HG03460 (cell line): ENCODE measurements at regions not wholly inside any gene's neighbourhood (a gene's known extent, or its start where the extent isn't known, plus 50 kb on each side); places are given as distances from the start of the nearest gene placed in this dataset.
"Not testable (repeated sequence)": the region's sequence is repeated elsewhere in the genome, so short reads cannot be mapped to it uniquely, and the experiment has no call there.

Source experiments
- ATAC-seq: cut with Tn5 transposase; IDR thresholded peaks from one replicate; pipeline ENCODE4 v1.9.1; 2021; ENCODE audit not compliant: unreplicated experiment

GRCh38 chr13:71382285-71382684, 484.7 kb downstream of the DACH1 start:
- ATAC-seq = no peak

- no peak for ATAC-seq
Observed at GRCh38 chr13:71380191-71380590, 486.8 kb downstream of the DACH1 start.

DNA sequence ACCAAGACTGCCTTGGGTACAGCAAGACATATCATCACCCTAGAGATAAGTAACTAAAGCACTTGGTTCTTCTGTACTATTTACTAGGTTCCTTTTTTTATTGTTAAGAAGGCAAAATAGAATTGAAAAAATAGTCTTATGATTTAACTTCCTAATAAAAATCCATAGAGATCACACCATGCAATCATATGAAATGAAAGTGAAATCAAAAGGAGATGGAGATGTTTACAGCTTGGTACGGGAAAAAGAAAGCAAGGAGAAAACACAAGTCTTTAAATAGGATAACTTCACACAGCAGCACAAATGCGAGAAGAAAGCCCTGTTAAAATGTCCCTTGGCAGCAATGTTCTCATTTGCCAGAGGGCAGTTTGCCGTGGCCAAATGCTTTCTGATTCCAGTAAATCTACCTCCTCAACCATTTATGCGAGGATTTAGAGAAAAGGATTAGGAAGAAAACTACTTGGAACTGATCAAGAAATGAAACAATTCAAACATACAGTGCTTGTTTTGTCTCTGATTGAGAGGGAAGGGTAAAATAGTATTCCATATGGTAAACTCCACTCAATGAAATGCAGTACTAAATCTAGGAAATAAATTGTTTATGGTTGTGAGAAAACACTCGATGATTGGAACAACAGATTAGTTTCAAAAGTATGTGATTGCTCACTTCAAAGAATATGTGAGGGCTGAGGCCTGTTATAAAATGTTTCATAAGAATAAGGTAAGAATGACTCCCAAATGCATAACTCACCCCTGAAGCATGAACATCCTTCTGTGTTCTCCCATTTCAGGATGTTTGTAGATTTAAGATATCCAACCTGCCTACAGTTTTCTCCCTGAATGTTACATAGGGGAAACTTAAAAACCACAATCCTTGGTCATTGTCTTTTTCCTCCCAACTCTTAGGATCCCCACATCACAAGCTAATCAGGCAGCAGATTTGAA, 487.8 kb downstream of the DACH1 start:
- ATAC-seq = no peak

DNA sequence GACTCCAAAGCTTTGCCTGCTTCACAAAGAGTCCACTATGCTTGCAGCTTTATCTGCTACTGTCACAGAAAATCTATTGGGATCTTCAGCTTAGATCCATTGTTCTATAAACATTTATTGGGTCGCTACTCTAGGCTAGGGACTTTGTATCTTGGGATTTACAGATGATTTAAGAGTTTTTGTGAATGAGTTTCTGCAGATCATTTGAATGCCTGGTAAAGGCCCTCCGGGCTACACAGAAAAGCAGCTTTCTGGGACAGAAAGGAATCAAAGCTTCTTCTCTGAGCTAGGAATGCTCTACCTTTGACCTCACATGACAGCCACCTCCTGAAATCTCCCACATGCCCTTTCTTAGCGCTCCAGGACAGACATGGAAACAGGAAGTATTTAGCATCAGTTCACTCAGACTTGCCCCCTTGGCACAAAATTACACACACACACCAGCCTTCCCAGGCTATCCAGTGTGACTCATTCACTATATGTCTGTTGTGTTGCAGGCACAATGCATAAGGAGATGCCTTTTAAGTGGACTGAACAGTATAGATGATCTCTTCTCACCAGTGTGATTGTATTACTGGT, 492.4 kb downstream of the DACH1 start:
- no peak for ATAC-seq

DNA sequence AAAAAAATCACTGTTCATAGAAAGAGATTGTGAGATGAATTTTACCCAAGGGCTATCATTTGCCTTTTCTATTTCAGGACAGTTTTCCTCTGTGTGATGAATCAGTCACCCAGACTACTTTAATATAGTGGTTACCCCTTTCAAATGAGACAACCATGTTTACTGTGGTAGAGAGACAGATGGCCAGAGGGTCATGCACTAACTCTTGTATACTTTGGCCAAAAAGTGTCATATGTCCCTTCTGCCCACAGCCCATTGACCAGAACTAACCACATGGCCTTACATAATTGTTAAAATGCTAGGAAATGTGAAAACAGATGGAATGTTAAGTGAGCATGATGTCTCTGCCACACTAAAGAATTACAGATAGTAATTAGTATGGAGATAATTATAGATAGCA, 498.7 kb downstream of the DACH1 start:
- no peak for ATAC-seq

GRCh38 chr13:71360041-71360440, 507.0 kb downstream of the DACH1 start:
- no peak for ATAC-seq

DNA sequence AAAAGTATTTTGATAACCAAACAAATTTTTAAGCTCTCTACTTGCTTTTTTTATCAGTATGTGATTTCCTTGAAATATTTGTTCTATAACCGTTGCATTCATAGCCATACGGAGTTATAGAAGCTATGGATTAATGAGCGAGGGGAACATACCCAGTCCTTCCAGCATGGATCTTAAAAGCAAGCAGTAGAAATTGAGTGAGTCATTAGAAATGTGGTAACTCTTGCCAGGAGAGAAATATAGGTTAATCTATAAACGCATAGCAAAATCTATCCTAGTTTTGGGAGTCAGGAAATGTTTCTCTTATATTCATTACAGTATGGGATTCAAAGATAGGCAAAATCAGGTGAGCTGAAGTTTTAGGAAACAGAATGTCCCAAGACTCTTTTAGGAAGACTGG, 507.4 kb downstream of the DACH1 start:
- ATAC-seq = no peak

DNA sequence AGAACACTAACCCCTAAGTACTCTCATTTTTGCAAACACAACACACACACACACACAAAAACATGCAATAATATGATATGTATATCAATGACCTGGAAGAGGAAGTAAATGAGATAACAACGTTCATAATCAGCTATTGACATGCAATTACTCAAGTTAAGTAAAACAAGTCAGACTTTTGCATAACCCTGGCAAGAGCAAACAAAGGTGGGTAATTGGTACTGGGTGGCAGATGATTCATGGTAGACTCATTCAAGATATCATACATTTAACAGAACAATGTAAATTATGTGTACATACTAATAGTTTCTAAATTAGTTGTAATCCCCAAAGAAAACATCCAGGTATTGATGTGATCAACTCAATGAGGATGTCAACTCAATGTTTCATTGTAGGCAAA, 508.8 kb downstream of the DACH1 start:
- ATAC-seq = no peak

- no peak for ATAC-seq
Observed at GRCh38 chr13:71355010-71355409, 512.0 kb downstream of the DACH1 start.

DNA sequence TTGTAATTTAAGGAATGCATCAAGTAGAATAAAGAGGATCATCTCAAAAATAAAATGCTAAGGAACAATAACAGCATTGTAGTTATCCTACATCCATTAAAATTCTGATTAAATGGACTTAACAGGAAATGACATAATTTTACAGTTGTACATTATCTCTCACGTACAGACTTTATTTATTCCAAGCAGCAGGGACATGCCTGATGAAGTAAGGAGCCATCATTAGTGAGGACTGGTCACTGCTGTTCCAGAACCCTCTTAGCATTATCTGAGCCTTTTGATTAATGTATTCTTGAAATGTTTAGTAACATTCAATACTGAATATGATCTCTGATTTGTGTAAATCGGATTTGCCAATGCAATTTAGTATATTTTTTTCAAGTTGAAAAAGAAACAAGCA, 516.1 kb downstream of the DACH1 start:
- ATAC-seq = no peak

DNA sequence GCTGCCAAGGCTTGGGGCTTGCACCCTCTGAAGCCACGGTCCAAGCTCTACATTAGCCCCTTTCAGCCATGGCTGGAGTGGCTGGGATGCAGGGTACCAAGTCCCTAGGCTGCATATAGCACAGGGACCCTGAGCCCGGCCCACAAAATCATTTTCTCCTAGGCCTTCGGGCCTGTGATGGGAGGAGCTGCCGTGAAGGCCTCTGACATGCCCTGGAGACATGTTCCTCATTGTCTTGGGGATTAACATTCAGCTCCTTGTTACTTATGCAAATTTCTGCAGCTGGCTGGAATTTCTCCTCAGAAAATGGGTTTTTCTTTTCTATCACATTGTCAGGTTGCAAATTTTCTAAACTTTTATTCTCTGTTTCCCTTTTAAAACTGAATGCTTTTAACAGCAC, 521.1 kb downstream of the DACH1 start:
- ATAC-seq = not testable (repeated sequence)

DNA sequence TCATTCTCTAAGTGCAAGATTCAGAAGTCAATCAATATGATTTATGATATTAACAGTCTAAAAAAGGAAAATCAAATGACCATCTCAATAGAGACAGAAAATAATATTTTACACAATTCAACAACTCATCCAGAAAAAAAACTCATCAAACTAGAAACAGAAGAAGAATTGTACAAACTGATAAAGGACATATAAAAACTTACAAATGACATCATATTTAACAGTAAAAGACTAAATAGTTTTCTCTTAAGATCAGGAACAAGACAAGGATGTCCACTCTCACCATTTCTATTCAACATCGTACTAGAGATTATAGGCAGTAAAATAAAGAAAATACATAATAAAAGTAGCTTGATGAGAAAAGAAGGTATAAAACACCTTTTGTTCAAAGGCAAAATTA, 527.3 kb downstream of the DACH1 start:
- no peak for ATAC-seq

DNA sequence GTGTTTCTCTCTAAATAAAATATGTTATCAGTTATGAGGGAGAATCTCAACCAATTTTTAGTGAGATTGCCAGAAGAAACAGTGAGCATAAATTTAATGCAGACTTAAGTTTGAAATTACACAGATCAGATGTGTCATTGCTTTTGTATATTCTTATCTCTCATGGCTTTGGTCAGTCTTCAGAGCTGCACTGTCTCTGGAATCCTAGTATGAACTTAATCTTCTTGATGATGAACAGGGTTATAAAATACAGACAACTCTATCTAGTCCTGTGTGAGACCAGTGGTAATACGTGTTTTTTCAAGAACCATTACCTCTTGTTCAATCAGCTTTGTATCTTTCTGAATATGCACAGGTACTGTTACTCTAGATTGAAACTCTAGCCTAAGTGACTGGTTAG, 528.0 kb downstream of the DACH1 start:
- no peak for ATAC-seq

DNA sequence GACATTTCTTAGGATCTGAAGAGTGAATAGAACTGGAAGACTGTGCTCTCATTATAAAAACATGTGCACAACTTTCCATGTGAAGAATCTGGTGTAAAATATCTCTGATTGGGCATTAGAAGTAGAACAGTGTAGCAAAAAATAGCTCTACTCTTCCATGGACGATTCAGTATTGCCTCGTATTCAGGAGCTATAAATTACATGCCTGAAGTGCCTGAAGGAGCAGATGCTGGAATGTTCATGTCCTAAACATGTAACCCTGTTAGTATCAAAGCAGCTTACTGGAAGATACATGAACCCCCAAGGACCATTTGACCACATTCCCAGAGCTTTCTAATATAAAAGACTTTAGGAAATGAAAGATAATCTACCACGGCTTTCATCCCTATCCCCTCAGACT, 528.9 kb downstream of the DACH1 start:
- ATAC-seq = no peak

- no peak for ATAC-seq
Observed at GRCh38 chr13:71327266-71327665, 539.7 kb downstream of the DACH1 start.

GRCh38 chr13:71325556-71325955, 541.4 kb downstream of the DACH1 start:
- ATAC-seq = no peak

- no peak for ATAC-seq
Observed at GRCh38 chr13:71323266-71323665, 543.7 kb downstream of the DACH1 start.

DNA sequence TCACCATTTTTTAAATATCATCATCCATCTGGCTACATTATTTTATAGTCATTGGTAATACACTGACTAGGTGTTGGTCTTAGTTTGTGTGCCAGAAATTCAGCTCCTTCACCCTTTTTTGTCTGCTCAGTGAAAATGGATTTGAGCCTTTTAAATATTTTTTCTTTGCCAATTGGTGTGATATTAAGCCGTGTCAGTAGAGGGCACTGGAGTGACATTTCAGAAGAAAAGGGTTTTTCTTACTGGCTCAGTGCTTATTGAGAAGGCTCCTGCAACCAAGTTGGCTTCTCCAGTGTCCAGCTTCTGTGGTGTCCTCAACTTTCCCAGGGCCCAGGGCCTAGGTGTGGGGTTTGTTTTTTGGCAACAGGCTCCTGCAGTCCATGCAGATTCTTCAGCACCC, 546.6 kb downstream of the DACH1 start:
- ATAC-seq = peak; percentile 52

GRCh38 chr13:71316792-71317363, 550.1 kb downstream of the DACH1 start:
- no peak for ATAC-seq

GRCh38 chr13:71312923-71313322, 554.1 kb downstream of the DACH1 start:
- no peak for ATAC-seq

DNA sequence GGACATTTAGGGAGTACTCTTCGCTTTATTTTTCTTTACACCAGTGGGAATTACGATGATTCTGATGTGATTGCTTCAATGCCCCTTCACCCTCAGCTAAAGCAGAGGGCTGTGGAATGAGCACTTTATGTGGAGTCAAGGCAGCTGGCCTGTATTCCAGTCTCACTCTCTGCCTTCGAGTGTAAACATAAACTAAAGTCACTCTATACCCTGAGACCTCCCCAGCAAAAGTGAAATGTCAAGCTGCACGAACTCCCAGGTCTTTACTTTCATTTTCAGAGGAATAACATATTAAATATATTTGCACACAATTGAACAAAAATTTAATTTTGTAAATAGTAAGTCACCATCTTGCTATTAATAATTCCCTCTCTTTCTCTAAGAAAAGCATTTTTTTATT, 557.1 kb downstream of the DACH1 start:
- no peak for ATAC-seq

DNA sequence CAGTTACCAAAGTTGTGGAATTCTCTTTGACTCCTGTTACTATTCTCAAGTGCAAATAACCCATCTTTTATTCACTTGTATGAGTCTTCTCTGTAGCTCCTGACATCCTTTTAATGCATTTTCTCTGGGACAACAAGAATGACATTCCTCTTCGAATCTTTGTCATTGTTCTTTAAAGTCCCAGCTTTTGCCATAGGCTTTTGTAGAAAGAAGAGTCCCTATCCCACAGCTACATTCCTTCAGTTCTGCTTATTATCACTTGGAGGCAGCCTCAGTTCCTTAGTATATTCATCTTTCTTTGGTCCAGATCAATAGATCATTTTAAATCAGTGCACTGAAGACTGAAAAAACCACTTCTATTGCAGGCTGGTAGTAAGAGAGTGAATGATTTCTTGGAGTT, 560.2 kb downstream of the DACH1 start:
- no peak for ATAC-seq
